Fibroblast of upper back skin (primary cell): ENCODE measurements at regions not wholly inside any gene's neighbourhood (a gene's known extent, or its start where the extent isn't known, plus 50 kb on each side); places are given as distances from the start of the nearest gene placed in this dataset.
"Not testable (repeated sequence)": the region's sequence is repeated elsewhere in the genome, so short reads cannot be mapped to it uniquely, and the experiment has no call there.

Source experiments
- DNase-seq: peaks from one replicate; pipeline ENCODE4 v3.0.0-alpha.2; 2013

- DNase-seq: no peak
Measured at GRCh38 chr3:106083207-106083606, 214.4 kb upstream of the CBLB start.

- no peak for DNase-seq
Measured at GRCh38 chr3:106083854-106084253, 215.0 kb upstream of the CBLB start.

- DNase-seq: peak; percentile 26
Measured at GRCh38 chr3:106086038-106086437, 217.2 kb upstream of the CBLB start.

GRCh38 chr3:106086636-106087035 is 217.8 kb upstream of the CBLB start:
- DNase-seq: no peak

- peak; percentile 33 for DNase-seq
Measured at GRCh38 chr3:106088304-106088703, 219.5 kb upstream of the CBLB start.

GRCh38 chr3:106088899-106089298 is 220.1 kb upstream of the CBLB start:
- no peak for DNase-seq

- no peak for DNase-seq
Measured at GRCh38 chr3:106089806-106090205, 221.0 kb upstream of the CBLB start.

GRCh38 chr3:106092792-106093191 is 224.0 kb upstream of the CBLB start:
- DNase-seq: no peak

- DNase-seq: no peak
Measured at GRCh38 chr3:106093616-106094015, 224.8 kb upstream of the CBLB start.

- DNase-seq: peak; percentile 76
Measured at GRCh38 chr3:106097817-106098435, 229.1 kb upstream of the CBLB start.

- no peak for DNase-seq
Measured at GRCh38 chr3:106103383-106103782, 234.6 kb upstream of the CBLB start.

- no peak for DNase-seq
Measured at GRCh38 chr3:106104078-106104477, 235.3 kb upstream of the CBLB start.

GRCh38 chr3:106108925-106109324 is 240.1 kb upstream of the CBLB start:
- no peak for DNase-seq

- not testable (repeated sequence) for DNase-seq
Measured at GRCh38 chr3:106112561-106112960, 243.7 kb upstream of the CBLB start.

- no peak for DNase-seq
Measured at GRCh38 chr3:106113747-106114146, 244.9 kb upstream of the CBLB start.

- DNase-seq: peak; percentile 58
Measured at GRCh38 chr3:106114220-106114619, 245.4 kb upstream of the CBLB start.

GRCh38 chr3:106114848-106115247 is 246.0 kb upstream of the CBLB start:
- DNase-seq: peak; percentile 75

GRCh38 chr3:106115557-106115956 is 246.7 kb upstream of the CBLB start:
- no peak for DNase-seq

GRCh38 chr3:106116733-106117489 is 248.1 kb upstream of the CBLB start:
- DNase-seq: no peak

GRCh38 chr3:106117490-106117858 is 248.7 kb upstream of the CBLB start:
- DNase-seq: no peak

- peak; percentile 75 for DNase-seq
Measured at GRCh38 chr3:106119614-106120082, 250.8 kb upstream of the CBLB start.

GRCh38 chr3:106120356-106120755 is 251.5 kb upstream of the CBLB start:
- DNase-seq: peak; percentile 70

GRCh38 chr3:106121491-106122289 is 252.9 kb upstream of the CBLB start:
- no peak for DNase-seq

GRCh38 chr3:106124818-106125217 is 256.0 kb upstream of the CBLB start:
- DNase-seq: no peak
